Femur (tissue), 1 donor: ENCODE measurements at regions not wholly inside any gene's neighbourhood (a gene's known extent, or its start where the extent isn't known, plus 50 kb on each side); places are given as distances from the start of the nearest gene placed in this dataset.

Source experiments
- DNase-seq: peaks from one replicate; pipeline ENCODE4 v3.0.0-alpha.2; 2017

- no peak for DNase-seq
Observed at GRCh38 chr15:36208868-36209582, 370.4 kb upstream of the CDIN1 start.

GRCh38 chr15:36210426-36210825 lies 369.0 kb upstream of the CDIN1 start:
- DNase-seq = no peak

- no peak for DNase-seq
Observed at GRCh38 chr15:36218322-36218721, 361.1 kb upstream of the CDIN1 start.

- DNase-seq = no peak
Observed at GRCh38 chr15:36218991-36219390, 360.4 kb upstream of the CDIN1 start.

- DNase-seq = no peak
Observed at GRCh38 chr15:36221992-36222391, 357.4 kb upstream of the CDIN1 start.

GRCh38 chr15:36230776-36231175 lies 348.6 kb upstream of the CDIN1 start:
- DNase-seq = no peak

GRCh38 chr15:36232491-36232890 lies 346.9 kb upstream of the CDIN1 start:
- no peak for DNase-seq

GRCh38 chr15:36234743-36235142 lies 344.7 kb upstream of the CDIN1 start:
- no peak for DNase-seq

- DNase-seq = no peak
Observed at GRCh38 chr15:36235173-36235572, 344.3 kb upstream of the CDIN1 start.

GRCh38 chr15:36239509-36239908 lies 339.9 kb upstream of the CDIN1 start:
- DNase-seq = no peak

GRCh38 chr15:36251450-36251849 lies 328.0 kb upstream of the CDIN1 start:
- no peak for DNase-seq

- DNase-seq = no peak
Observed at GRCh38 chr15:36252146-36252711, 327.2 kb upstream of the CDIN1 start.

GRCh38 chr15:36254426-36254825 lies 325.0 kb upstream of the CDIN1 start:
- DNase-seq = no peak

GRCh38 chr15:36256404-36256807 lies 323.0 kb upstream of the CDIN1 start:
- no peak for DNase-seq

GRCh38 chr15:36263666-36264065 lies 315.8 kb upstream of the CDIN1 start:
- no peak for DNase-seq

GRCh38 chr15:36265422-36265821 lies 314.0 kb upstream of the CDIN1 start:
- DNase-seq = no peak

GRCh38 chr15:36271048-36271447 lies 308.4 kb upstream of the CDIN1 start:
- no peak for DNase-seq

GRCh38 chr15:36275656-36276055 lies 303.8 kb upstream of the CDIN1 start:
- DNase-seq = no peak

- no peak for DNase-seq
Observed at GRCh38 chr15:36278219-36278618, 301.2 kb upstream of the CDIN1 start.

- no peak for DNase-seq
Observed at GRCh38 chr15:36282821-36283220, 296.6 kb upstream of the CDIN1 start.

- DNase-seq = no peak
Observed at GRCh38 chr15:36284911-36285310, 294.5 kb upstream of the CDIN1 start.

GRCh38 chr15:36291501-36291900 lies 287.9 kb upstream of the CDIN1 start:
- DNase-seq = no peak

- DNase-seq = no peak
Observed at GRCh38 chr15:36294359-36294758, 285.1 kb upstream of the CDIN1 start.

- no peak for DNase-seq
Observed at GRCh38 chr15:36301947-36302346, 277.5 kb upstream of the CDIN1 start.

- DNase-seq = no peak
Observed at GRCh38 chr15:36313021-36313420, 266.4 kb upstream of the CDIN1 start.
